ENCODE measurements at regions not wholly inside any gene's neighbourhood (a gene's known extent, or its start where the extent isn't known, plus 50 kb on each side); places are given as distances from the start of the nearest gene placed in this dataset.

DNA sequence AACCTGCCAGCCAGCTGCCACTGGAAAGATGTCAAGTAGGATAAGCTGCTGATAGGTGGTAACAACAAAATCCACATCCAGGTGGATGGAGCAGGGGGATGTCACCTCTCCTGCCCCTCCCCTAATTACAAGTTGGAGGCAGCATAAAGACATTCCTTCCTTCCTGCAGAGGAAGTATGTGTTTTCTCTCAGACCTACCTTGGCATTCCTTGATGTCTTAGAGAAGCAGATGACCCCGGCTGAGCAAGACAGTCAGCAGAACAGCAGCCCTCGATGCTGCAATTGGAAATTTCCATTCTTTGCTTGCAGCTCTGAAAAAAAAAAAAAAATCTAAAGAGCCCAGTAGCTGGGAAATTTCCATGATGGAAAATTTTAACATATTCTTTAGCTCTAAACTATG lies 137.5 kb upstream of the MKLN1 start:
- DNase-seq = no peak

DNA sequence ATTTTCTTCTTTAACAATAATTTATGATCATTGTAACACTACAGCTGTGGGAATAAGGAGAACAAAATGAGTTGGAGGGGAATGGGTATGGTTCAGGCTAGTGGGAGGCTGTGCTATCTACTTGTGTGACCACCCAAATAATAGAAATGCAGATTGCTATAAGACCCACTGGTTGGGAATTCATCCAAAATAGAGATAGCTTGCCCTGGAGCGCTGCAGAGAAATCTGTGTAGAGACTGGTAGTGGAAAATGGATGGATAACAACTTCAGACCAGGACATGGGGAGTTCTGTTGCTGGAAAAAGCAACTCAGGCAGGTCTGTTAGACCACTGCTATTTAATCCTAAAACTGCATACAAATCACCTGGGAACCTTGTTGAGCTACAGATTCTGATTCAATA lies 137.1 kb upstream of the MKLN1 start:
- no peak for DNase-seq

DNA sequence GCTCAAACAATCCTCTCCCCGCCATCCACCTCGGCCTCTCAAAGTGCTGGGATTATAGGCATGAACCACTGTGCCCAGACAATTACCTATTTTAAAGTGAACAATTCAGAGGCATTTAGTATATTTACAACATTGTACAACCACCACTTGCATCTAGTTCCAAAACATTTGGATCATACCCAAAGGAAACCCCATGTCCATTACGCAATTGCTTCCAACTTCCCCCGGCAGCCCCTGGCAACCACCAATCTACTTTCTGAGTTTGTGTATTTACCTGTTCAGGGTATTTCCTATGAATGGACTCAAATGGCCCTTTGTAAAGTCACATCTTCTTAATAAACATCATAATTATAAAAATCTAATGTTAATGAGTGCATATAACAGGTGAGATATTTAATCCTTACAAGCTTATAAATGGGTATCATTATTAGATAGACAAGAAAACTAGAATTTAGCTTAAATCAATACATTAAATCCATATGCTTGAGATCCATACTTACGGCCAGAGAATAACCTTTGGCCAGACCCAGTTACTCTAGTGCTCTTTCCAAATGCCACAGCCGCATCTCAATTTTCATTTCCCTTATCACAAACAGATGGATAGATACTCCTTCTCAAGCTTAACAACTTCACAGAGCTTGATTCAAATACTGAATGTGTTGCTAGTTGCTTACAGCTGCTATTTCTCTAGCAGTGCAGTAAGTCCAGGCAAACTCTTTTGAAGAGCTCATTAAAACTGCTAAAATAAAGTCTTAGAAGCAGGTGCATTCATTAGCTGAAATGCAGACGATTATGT lies 133.4 kb upstream of the MKLN1 start:
- no peak for DNase-seq

DNA sequence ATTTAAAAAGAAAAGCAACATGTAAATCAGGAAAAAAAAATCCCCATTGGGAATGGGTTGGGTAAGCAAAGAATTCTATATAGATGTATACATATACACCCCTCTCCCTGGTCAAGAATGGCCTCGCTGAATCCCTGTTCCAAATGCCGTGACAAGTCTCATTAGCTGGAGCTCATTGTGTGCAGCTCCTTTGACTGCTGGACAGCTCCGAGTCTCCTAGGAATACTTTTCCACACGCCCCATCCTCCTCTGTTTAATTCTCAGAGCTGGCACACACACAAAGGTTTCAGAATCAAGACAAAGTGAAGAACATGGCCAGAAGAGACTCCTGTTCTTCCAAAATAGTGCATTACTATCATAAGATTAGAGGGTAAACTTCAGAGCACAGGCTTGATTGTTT lies 130.9 kb upstream of the MKLN1 start:
- DNase-seq = peak; percentile 65

DNA sequence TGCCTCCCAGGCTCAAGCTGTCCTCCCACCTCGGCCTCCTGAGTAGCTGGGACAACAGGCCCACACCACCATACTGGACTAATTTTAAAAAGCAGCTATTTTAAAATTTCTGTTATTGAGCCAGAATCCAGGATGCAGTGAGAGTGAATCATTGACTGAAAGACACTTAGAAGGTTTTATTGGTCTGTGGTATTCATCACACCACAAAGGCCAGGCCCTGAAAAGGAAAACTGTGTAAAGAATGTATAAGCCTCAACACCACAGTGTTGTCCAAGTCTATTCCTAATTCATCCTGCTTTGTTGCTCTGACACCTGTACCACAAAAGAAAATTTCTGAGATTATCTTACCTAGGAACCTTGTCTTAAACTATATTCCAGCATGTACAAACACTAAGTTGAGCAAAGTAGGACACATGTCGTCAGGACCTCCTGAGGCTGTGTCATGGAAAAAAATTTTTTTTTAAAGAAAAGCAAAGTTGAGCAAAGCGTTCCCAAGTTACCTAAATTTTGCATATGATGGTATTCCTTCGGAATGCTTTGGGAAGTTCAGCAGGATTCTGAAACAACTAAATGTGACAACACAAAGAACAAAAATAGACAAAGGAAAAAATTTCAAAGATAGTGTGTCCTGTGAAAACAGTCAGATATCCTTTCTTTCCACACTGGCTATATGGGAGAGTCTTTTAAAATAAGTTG lies 129.6 kb upstream of the MKLN1 start:
- peak; percentile 74 for DNase-seq

DNA sequence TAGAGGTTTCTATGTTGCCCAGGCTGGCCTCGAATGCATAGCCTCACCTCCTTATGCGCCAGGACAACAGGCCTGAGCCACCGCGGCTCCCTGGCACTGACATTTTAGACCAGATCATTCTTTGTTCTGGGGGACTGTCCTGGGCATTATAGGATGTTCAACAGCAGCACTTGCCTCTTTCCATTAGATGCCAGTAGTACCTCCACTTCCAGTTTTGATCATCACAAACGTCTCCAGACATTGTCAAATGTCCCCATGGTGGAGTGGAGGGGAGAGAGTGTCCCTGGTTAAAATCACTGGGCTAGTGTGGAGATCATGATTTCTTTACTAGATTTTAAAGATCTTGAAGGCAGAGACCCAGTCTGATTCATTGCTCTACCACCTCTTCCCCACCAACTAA lies 125.2 kb upstream of the MKLN1 start:
- no peak for DNase-seq

DNA sequence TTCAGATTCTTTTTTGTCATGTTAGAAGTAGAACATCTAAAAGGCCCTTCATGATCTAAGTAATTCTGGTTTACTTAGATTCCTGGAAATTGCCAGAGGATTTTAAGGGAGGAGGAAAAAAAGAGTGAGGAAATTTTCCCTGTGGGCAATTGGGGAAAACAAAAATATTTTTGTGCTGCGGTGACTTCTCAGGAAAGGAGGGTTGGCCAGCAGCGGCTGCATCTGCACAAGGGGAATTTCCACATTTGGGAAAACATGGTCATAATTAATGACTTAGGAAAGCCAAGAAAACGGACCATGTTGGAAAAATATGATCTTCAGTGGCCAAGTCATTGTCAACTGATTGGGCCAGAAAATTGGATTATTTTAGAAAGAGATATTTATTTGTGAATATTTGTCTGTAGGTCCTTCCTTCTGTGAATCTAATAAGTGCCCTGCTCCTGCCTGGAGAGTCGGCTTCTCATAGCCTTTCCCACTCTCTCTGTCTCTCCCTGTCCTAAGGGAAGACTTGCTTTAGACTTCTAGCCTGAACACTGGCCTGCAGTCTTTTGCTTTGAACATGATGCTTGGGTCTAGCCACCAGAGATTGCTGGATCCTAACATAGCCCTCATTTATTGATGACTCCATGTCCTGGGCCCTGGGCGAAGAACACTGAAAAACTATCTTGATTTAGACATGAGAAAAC lies 124.2 kb upstream of the MKLN1 start:
- no peak for DNase-seq

DNA sequence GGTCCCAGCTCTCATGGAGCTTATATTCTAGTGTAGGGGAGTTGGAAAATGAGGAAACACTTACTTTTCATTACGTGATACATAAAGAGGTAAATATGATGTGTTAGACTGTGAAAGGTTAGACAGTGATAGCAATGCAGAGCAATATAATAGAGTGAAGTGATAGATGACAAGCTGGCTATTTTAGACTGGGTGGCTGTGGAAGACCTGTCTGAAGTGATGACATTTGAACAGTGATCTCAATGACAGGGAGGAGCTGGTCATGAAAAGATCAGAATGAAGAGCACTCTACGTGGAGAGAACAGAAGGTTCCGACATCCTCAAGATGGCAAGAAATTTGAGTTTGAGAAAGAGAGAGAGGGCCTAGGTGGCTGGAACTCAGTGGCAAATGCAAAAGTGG lies 118.9 kb upstream of the MKLN1 start:
- no peak for DNase-seq

DNA sequence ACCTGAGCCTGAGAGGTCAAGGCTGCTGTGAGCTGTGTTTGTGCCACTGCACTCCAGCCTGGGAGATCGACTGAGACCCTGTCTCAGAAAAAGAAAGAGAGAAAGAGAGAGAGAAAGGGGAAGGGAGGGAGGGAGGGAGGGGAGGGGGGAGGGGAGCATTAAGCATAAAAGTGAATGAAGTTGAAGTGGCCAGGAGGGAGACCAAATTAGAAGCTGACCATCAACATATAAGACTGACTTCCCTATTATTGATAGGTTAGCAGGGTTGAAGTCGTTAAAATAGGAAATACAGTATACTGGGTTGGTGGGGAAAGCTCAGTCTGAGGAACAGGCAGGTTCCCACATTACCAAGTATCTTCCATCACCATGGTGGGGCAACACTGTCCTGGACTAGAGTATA lies 117.1 kb upstream of the MKLN1 start:
- no peak for DNase-seq

DNA sequence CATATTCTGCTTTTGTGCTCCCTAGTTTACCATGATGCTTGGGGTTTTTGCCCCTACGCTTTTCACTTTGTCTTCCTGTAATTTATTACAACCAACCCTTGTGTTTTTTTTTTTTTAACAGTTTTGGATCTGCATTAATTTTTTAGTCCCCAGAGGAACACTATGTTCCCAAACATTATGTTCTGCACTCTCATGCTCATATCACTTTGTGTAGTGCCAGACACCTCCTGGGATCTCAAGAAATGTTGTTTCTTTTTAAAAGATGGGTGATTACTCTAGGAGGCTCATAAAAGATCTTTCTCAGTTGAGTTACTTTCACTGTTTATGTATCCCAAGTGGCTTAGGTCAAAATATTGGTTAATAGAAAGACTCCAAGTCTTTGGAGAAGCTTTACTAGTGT lies 116.2 kb upstream of the MKLN1 start:
- no peak for DNase-seq

DNA sequence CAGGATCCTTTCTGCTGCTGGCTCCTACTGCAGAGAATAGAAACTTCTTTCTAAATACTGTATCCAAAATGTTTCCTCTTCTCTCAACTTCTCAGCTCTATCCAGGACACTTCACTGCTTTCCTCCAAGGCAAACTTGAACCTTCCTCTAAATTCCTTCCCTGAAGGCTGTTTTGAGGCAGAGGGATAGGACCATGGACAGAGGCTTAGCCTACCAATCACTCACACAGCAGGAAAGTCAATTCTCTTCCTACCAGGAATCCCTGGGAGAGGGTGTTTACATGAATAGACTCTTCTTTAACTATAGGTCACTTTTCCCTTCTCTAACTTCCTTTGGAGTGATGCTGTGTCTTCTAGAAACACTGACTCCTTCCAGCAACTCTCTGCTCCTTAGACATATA lies 115.6 kb upstream of the MKLN1 start:
- DNase-seq = peak; percentile 41

DNA sequence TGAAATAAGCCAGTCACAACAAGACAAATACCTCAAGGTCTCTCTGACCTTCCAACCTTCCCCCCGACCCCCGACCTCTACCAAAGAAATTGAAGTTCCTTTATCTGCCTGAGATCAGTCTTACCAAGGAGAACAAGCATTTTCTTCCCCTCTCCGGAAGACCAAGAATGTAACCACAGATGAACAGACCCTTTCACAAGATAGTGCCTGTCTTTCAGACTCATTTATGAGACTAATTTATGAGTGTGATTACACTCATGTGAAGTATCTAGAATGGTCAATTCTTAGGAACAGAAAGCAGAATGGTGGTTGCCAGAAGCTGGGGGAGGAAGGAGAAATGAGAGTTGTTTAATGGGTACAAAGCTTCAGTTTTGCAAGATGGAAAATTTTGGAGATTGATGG lies 108.9 kb upstream of the MKLN1 start:
- no peak for DNase-seq

DNA sequence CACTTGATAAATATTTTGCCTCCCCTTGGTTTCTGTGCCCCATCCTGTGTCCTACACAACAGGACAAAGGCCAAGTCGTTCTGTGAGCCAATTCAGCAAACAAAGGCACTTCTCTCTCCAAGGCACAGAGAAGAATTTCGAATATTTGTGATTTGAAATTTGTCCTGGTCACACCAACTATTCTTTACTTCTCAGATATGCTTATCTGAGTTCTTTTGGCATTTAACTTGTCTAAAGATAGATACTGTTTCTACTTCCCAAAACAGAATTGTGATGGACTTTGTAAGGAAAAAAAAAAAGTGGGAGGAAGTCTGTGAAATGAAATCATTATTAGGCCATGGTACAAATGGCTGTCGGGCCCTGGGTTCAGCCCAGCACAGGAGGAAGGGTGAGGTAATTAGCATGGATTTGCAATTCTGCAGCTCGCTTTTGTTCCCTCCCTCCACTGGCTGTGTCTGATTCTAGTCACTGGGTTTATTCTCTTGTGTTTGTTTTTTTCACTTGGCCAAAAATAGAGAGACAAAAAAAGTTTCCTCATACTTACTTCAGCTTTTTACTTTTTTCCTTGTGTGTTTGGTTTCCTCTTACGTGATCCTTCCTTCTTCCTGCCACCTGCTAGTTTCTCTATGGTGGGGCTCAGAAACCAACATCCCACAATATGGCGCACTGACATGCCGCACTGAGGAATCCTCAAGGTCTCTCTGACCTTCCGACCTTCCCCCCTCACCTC lies 108.2 kb upstream of the MKLN1 start:
- DNase-seq = no peak

DNA sequence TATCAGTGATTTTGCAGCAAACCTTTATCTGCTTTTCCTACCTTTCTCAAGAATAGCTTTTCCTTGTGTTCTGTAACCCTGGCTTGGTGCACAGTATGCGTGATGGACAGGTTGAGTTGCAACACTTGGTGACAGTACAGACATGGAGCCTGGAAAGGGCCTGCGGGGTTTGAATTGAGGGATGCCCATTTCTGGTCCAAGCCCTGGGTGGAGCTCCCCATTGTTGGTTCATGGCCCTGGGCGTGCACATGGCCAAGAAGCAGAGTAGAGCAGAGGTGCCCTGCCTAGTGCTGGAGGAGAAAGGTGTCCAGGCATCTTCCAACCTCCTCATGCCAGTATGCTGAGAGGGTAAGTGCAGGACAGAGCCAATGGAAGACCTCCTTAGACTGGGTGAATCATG lies 106.6 kb upstream of the MKLN1 start:
- no peak for DNase-seq

DNA sequence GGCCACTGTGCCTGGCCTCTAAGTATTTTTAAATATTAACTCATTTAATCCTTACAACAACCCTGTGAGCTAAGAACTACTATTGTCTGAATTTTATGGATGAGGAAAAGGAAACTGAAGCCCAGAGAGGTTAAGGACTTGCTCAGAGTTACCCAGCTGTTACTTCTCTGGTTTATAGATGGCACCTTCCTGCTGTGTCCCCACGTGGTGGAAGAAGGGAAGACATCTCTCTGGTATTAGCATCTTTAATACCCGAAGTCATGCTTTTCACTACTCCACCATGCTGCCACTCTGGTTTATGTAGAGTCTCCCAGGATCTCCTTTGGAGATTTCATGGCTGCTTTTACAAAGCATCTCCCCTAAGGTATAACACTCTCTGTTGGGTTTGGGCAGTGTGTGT lies 105.5 kb upstream of the MKLN1 start:
- no peak for DNase-seq

DNA sequence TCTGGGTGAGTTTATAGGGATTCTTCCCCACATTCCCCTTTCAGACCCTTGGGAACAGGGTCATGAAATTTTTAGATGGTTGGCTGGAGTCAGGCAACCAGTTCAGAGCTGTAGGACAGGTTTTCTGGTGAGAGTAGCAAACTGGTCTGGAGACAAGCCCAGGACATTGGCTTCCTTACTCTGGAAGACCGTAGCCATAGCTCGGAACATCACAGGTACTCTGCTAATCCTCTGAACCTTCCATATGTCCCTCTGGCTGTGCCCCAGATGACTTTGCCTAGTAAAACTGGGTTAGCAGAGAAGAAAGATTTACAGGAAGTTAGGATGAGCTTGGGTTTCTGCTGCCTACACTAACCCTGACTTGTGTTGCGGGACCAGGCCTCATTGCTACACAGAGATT lies 104.5 kb upstream of the MKLN1 start:
- no peak for DNase-seq

DNA sequence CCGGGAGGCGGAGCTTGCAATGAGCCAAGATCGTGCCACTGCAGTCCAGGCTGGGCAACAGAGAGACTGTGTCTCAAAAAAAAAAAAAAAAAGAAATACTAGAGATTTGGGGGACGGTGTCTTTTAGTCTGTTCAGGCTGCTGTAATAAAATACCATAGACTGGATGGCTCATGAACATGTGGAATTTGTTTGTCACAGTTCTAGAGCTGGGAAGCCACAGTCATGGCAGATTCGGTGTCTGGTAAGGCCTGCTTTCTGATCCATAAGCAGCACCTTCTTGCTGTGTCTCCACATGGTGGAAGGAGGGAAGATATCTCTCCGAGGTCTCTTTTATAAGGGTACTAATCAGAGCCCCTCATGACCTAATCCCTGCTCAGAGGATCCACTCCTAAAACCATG lies 102.7 kb upstream of the MKLN1 start:
- no peak for DNase-seq

DNA sequence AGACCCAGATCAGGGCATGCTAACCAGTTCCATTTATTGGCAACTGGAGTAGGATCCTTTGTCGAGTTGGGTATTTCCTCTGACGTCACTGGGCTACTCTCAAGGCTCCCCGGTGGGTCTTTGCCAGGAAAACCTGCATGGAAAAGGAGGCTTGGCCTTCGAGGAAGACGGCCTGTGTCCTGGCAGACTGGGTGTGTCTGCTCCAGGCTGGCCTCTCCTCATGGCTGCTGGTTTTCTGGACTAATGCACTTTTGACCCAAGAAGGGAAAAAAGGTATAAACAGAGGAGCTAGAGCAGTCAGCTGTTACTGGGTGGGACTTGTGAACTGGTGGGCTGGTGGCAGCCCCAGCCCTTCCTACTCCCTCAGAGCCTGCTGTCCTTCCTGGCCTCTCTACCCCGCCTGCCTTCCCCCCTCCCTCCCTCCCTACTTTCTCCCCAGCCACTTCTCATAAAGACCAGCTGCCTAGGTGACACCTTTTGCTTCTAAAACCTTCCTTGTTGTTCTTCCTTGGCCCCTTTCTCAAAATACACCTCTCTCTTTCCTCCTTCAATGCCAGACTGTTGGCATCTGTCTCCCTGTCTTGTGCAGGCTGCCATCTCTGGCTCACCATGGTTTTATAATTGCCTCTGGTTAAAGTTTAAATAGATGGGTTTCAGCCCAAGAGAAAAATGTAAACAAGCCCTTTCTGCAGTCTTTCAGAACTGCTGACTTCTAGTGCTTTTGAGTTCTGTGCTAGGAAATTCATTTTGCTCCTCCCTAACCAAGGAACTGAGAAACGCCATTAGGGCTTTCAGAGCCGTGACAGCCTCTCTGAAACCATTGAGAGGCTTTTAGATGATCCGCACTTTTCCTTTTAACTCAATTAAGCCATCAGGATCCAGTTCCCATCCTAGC lies 101.8 kb upstream of the MKLN1 start:
- peak; percentile 14 for DNase-seq

DNA sequence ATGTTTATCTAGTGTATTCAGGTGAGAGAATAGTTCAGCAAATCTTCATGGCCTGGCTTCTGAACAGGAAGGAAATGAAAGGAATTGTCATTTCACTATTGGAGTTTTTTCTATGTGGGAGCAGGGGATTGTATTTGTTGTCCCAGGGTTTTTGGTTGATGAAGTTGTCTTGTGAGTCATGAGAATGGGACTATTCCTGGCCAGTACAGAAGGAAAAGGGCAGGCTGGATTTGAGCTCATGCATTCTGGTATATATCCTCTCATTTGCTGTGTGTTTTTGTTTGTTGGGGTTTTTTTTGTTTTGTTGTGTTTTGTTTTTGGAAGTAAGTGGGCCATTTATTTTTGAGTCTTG lies 101.2 kb upstream of the MKLN1 start:
- no peak for DNase-seq

DNA sequence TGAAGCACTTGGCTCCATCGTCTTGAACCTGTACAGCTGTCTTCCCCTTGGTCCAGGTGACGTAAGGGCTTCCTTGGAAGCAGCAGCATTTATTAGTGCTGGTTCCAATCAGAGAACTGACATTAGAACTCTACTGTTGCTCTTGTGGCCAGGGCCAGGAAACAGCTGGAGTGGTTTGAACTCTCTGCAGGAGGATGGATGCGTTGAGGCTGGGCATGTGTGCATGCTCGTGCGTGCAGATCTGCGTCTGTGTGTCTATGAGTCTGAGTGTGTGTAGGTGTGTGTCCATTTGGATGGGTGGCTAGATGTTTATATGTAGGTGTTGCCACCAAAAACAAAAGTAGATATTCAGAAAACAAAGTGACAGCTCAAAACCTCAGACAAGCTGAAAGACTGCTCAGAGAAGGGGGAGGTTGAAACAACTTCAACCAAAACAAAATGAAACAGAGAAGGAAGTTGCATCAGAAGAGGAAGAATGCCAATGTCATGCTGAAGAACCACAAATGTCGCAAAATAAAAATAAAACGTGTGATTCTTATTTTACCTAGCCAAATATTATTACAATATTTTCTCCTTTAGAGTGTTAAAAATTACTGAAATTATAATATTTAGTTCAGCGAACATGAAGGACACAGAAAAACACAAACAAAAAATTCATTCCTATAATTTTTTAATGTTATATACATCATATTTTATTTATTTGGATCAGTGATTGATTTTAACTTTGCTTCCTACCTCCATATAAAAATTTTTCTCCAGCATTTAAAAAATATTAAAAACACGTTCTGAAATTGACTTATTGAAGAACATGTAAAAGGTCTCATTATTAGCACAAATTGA lies 96.1 kb upstream of the MKLN1 start:
- DNase-seq = peak; percentile 80

DNA sequence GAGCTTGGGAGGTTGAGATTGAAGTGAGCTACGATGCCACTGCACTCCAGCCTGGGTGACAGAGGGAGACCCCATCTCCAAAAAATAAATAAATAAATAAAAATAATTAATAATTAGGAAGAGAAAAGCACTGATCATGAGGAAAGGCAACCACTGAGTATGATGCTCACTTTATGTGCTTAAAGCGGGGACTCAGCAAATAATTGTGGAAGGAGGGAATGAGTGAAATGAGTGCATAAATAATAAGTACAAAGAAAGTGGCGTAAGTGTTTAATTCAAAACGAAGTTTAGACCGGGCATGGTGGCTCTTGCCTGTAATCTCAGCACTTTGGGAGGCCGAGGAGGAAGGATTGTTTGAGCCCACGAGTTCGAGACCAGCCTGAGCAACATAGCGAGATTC lies 94.9 kb upstream of the MKLN1 start:
- no peak for DNase-seq
